BLaER1 treated with 17β-estradiol and CSF1 and Interleukin-3, amounts not matched to agents 10 nM and 100 nM (cell line): ENCODE measurements at regions not wholly inside any gene's neighbourhood (a gene's known extent, or its start where the extent isn't known, plus 50 kb on each side); places are given as distances from the start of the nearest gene placed in this dataset.
A peak's percentile ranks its signal among the peaks of the same experiment; 100 is the strongest.

Experiments
- H3K27ac ChIP-seq, 11 experiments: shearing (Covaris generic); formaldehyde crosslinking; 2 replicates each; pipeline ENCODE4 v1.8.1; 2022
- H3K27me3 ChIP-seq, 11 experiments: shearing (Covaris generic); formaldehyde crosslinking; 2 replicates each; pipeline ENCODE4 v1.8.1; 2022
- H3K36me3 ChIP-seq, 11 experiments: shearing (Covaris generic); formaldehyde crosslinking; 2 replicates each; pipeline ENCODE4 v1.8.1; 2022
- H3K4me1 ChIP-seq, 10 experiments: shearing (Covaris generic); formaldehyde crosslinking; 2 replicates each; pipeline ENCODE4 v1.8.1; 2022
- H3K4me2 ChIP-seq, 11 experiments: shearing (Covaris generic); formaldehyde crosslinking; 2 replicates each; pipeline ENCODE4 v1.8.1; 2022
- H3K4me3 ChIP-seq, 10 experiments: shearing (Covaris generic); formaldehyde crosslinking; 2 replicates each; pipeline ENCODE4 v1.8.1; 2022
- H3K9ac ChIP-seq, 11 experiments: shearing (Covaris generic); formaldehyde crosslinking; 2 replicates each; pipeline ENCODE4 v1.8.1; 2022
- H3K9me3 ChIP-seq, 11 experiments: shearing (Covaris generic); formaldehyde crosslinking; replicated peaks in 1 of 11; 2 replicates each; pipeline ENCODE4 v1.8.1; 2022
- H4K20me1 ChIP-seq, 11 experiments: shearing (Covaris generic); formaldehyde crosslinking; 2 replicates each; pipeline ENCODE4 v1.8.1; 2022
- Cebpa-rat ChIP-seq, 11 experiments: shearing (Covaris generic); IDR thresholded peaks; 2 replicates each; pipeline ENCODE4 v1.8.1; 2022

- Histone ChIP-seq H3K36me3 (peaks cover 0 to 97% (median 16%) of the 10 kb centered on the region in 11 experiments; a peak in 13 of 22 replicates), H4K20me1 (no peaks in the 10 kb centered on the region), H3K4me3 (no peak overlapping the region), H3K4me1 (peaks cover 13 to 42% (median 24%) of the 10 kb centered on the region in 10 experiments), H3K4me2 (peak overlapping the region in 10 of 11 experiments; percentile 30 to 84 (median 70); a peak in 17 of 22 replicates), H3K27me3 (no peaks in the 10 kb centered on the region), H3K9ac (peak overlapping the region in 2 of 11 experiments; percentile 6 to 71; a peak in 3 of 22 replicates), H3K9me3 (no peaks in the 10 kb centered on the region), H3K27ac (peak overlapping the region in 8 of 11 experiments; percentile 8 to 85 (median 72); a peak in 14 of 22 replicates)
- TF ChIP-seq Cebpa-rat (IDR thresholded peaks at IDR 0.05) = no peak
These were observed 64.4 kb upstream of the WWC1 start for GRCh38 chr5:168227001-168227400.

GRCh38 chr5:168227973-168228615 lies 63.4 kb upstream of the WWC1 start:
- TF ChIP-seq Cebpa-rat (IDR thresholded peaks at IDR 0.05) = peak in 6 of 11 experiments; percentile 14 to 68 (median 42); a peak in 6 of 22 replicates
- no peaks in the 10 kb centered on the region for H3K27me3 ChIP-seq

GRCh38 chr5:168228668-168229067 lies 62.8 kb upstream of the WWC1 start:
- H3K4me3 ChIP-seq = no peak overlapping the region
- peak overlapping the region in 5 of 11 experiments; percentile 41 to 71 (median 54); a peak in 7 of 22 replicates for H3K9ac ChIP-seq
- peak overlapping the region in 9 of 11 experiments; percentile 24 to 85 (median 70); a peak in 15 of 22 replicates for H3K27ac ChIP-seq
- peaks cover 0 to 5% (median 0%) of the 10 kb centered on the region in 11 experiments; a peak in 1 of 22 replicates for H3K9me3 ChIP-seq
- H3K27me3 ChIP-seq = no peaks in the 10 kb centered on the region
- peaks cover 13 to 42% (median 24%) of the 10 kb centered on the region in 10 experiments for H3K4me1 ChIP-seq
- no peaks in the 10 kb centered on the region for H4K20me1 ChIP-seq
- peak overlapping the region in 9 of 11 experiments; percentile 46 to 84 (median 74); a peak in 17 of 22 replicates for H3K4me2 ChIP-seq
- TF ChIP-seq Cebpa-rat (IDR thresholded peaks at IDR 0.05) = no peak
- H3K36me3 ChIP-seq = peaks cover 0 to 94% (median 20%) of the 10 kb centered on the region in 11 experiments; a peak in 13 of 22 replicates

More at GRCh38 chr5:168227973-168228615, 63.4 kb upstream of the WWC1 start:
- Histone ChIP-seq H3K27ac (peak overlapping the region in 10 of 11 experiments; percentile 43 to 85 (median 69); a peak in 18 of 22 replicates), H3K4me3 (peak overlapping the region in 2 of 10 experiments; percentile 37 to 40; a peak in 3 of 20 replicates), H4K20me1 (no peaks in the 10 kb centered on the region), H3K9ac (peak overlapping the region in 6 of 11 experiments; percentile 13 to 71 (median 50); a peak in 10 of 22 replicates), H3K36me3 (peaks cover 0 to 96% (median 20%) of the 10 kb centered on the region in 11 experiments; a peak in 13 of 22 replicates), H3K4me2 (peak overlapping the region; percentile 27 to 84 (median 65); a peak in 21 of 22 replicates), H3K9me3 (no peaks in the 10 kb centered on the region; a peak in 1 of 22 replicates), H3K4me1 (peaks cover 13 to 42% (median 24%) of the 10 kb centered on the region in 10 experiments)

- TF ChIP-seq Cebpa-rat (IDR thresholded peaks at IDR 0.05) = no peak
- H3K4me2 ChIP-seq = no peak overlapping the region
- no peaks in the 10 kb centered on the region for H3K27me3 ChIP-seq
- H3K9ac ChIP-seq = no peak overlapping the region
- no peaks in the 10 kb centered on the region for H4K20me1 ChIP-seq
- no peak overlapping the region for H3K27ac ChIP-seq
- peaks cover 0 to 52% (median 18%) of the 10 kb centered on the region in 11 experiments; a peak in 13 of 22 replicates for H3K36me3 ChIP-seq
- H3K4me3 ChIP-seq = no peak overlapping the region
- peaks cover 0 to 6% (median 0%) of the 10 kb centered on the region in 11 experiments; a peak in 1 of 22 replicates for H3K9me3 ChIP-seq
- peaks cover 2 to 15% (median 10%) of the 10 kb centered on the region in 10 experiments; a peak in 18 of 20 replicates for H3K4me1 ChIP-seq
These were observed 57.3 kb upstream of the WWC1 start for GRCh38 chr5:168234133-168234532.

- Histone ChIP-seq H3K27ac (no peak overlapping the region), H3K9ac (no peak overlapping the region), H4K20me1 (no peaks in the 10 kb centered on the region), H3K36me3 (peaks cover 0 to 25% (median 3%) of the 10 kb centered on the region in 11 experiments; a peak in 9 of 22 replicates), H3K27me3 (no peaks in the 10 kb centered on the region), H3K9me3 (peaks cover 0 to 10% (median 0%) of the 10 kb centered on the region in 11 experiments; a peak in 1 of 22 replicates), H3K4me2 (peak overlapping the region in 9 of 11 experiments; percentile 15 to 75 (median 58); a peak in 11 of 22 replicates), H3K4me3 (no peak overlapping the region), H3K4me1 (peaks cover 10 to 28% (median 26%) of the 10 kb centered on the region in 10 experiments; a peak in 19 of 20 replicates)
- no peak for TF ChIP-seq Cebpa-rat (IDR thresholded peaks at IDR 0.05)
These were observed 53.0 kb upstream of the WWC1 start for GRCh38 chr5:168238463-168238862.

- Histone ChIP-seq H3K36me3 (peaks cover 0 to 26% (median 3%) of the 10 kb centered on the region in 11 experiments; a peak in 10 of 22 replicates), H3K4me2 (peak overlapping the region in 8 of 11 experiments; percentile 58 to 75 (median 70); a peak in 14 of 22 replicates), H3K27ac (no peak overlapping the region), H3K9me3 (0 out of 22 replicates have a peak, but pooled peaks cover 0 to 6% (median 0%) of the 10 kb centered on the region in 11 experiments), H3K4me3 (no peak overlapping the region), H4K20me1 (no peaks in the 10 kb centered on the region), H3K4me1 (peaks cover 10 to 28% (median 26%) of the 10 kb centered on the region in 10 experiments; a peak in 19 of 20 replicates), H3K27me3 (no peaks in the 10 kb centered on the region), H3K9ac (no peak overlapping the region)
- no peak for TF ChIP-seq Cebpa-rat (IDR thresholded peaks at IDR 0.05)
These were observed 52.1 kb upstream of the WWC1 start for GRCh38 chr5:168239325-168239724.
